ENCODE measurements at regions not wholly inside any gene's neighbourhood (a gene's known extent, or its start where the extent isn't known, plus 50 kb on each side); places are given as distances from the start of the nearest gene placed in this dataset.

DNA sequence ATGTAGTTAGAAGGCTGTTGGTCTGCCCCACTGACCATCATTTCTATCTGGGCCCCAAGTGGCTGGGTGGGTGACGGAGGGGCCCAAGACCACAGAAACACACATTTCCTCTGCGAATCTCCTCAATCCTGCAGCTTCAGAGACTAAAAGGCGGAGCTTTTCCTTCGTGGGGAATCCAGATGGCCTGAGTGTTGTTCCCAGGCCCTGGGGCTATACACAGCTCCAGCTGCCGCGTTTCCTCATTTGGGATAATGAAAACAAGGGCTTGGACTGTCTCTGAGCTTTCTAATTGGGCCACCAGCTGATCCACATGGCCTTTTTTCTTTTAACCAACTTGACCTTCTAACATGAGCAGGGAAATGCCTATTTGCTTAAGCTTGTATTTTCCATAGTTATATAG lies 339.9 kb downstream of the CXCL12 start:
- no peak overlapping the region for H3K4me3 ChIP-seq (ENCODE audit: control insufficient read depth, low read depth, low read length)
- TF ChIP-seq, protein P1, sequence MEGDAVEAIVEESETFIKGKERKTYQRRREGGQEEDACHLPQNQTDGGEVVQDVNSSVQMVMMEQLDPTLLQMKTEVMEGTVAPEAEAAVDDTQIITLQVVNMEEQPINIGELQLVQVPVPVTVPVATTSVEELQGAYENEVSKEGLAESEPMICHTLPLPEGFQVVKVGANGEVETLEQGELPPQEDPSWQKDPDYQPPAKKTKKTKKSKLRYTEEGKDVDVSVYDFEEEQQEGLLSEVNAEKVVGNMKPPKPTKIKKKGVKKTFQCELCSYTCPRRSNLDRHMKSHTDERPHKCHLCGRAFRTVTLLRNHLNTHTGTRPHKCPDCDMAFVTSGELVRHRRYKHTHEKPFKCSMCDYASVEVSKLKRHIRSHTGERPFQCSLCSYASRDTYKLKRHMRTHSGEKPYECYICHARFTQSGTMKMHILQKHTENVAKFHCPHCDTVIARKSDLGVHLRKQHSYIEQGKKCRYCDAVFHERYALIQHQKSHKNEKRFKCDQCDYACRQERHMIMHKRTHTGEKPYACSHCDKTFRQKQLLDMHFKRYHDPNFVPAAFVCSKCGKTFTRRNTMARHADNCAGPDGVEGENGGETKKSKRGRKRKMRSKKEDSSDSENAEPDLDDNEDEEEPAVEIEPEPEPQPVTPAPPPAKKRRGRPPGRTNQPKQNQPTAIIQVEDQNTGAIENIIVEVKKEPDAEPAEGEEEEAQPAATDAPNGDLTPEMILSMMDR (IDR thresholded peaks at IDR 0.05; ENCODE audit: control insufficient read depth, insufficient read depth, low read depth, low read length, missing control alignments) = no peak
- no peak for DNase-seq (ENCODE audit: low read depth)

DNA sequence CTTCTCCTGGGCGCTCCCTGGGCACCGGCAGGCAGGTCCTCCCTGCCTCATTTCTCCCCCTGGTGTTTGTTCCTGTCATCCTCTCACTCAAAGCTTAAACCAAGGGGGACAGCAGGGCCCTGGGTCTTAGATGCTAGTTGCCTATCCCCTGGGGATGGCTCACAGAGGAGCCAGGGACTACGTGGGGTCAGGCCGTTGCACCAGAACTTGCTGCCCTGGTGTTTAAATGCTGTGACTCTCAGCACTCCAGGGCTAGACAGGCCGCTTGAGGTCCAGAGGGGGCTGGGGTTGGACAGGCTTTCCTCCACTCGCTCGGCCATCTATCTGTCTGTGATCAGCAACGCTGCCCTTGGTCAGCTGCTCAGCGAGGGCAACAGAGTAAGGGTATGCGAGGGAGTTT lies 340.3 kb downstream of the CXCL12 start:
- H3K4me3 ChIP-seq (ENCODE audit: control insufficient read depth, low read depth, low read length) = no peak overlapping the region
- TF ChIP-seq, protein P1 (IDR thresholded peaks at IDR 0.05; ENCODE audit: control insufficient read depth, insufficient read depth, low read depth, low read length, missing control alignments) = peak; percentile 6
- DNase-seq (ENCODE audit: low read depth) = no peak

DNA sequence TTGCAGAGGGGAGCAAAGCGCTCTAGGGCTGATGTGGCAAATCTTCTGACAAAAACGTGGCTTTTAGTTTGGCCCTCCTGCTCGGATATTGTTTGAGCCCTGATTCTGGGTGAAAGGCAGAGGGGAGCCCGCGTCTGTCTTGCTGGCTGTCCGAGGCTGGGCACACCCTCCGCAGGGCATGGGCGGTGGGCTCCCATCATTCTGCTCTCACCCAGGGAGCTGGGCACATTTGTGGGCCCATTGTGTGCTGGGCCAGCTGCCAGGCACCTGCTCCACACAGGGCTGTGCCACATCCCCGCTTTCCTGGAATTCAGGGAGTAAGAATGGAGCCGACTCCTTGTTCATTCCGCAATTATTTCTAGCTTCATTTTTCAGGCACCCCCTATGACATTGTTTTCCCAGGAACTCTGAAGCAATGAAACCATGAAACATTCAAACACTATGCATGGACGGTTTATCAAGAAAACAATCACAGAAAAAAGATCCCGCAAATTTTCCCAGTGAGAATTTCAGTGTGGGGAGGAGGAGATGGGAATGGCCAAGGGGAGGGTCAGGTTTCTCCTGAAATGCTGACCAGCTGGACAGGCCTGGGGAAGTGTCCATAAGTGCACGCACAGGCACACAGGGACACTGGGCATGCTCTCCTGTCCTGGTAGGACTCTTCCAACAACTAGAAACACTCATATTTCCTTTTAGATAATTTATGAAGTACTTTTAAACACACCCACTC lies 341.1 kb downstream of the CXCL12 start:
- no peak overlapping the region for H3K4me3 ChIP-seq (ENCODE audit: control insufficient read depth, low read depth, low read length)
- no peak for DNase-seq (ENCODE audit: low read depth)
- TF ChIP-seq, protein P1 (IDR thresholded peaks at IDR 0.05; ENCODE audit: control insufficient read depth, insufficient read depth, low read depth, low read length, missing control alignments) = no peak

DNA sequence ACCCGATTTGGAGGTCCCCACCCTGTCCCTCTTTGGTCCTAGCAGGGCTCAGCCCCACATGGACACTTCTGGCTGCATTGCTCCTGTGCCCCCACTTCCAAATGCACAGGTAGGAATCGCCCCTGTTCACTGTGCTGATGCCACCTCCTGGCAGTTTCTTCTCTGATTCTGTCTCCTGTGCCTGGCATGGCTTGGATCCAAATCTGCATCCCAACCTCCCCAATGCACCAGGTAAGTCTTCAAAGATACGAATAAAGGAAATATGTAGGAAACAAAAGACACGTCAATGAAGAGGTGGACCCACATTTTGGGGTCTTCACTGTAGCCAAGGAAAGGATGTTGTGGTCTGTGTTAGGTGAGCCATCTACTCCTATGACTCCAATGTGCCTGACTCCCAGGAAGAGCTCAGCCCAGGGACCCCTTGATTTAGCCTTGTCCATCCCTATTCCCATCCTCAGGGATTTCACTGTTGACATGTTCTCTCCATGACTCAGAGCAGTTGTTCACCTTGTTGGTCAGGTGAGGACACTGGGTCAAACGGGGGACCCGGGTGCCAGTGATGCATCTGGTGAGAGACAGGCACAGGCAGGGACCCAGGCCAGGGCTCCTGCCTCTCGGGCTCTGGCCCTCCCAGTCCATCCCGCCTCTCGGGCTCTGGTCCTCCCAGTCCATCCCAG lies 341.8 kb downstream of the CXCL12 start:
- TF ChIP-seq, protein P1 (IDR thresholded peaks at IDR 0.05; ENCODE audit: control insufficient read depth, insufficient read depth, low read depth, low read length, missing control alignments) = no peak
- no peak overlapping the region for H3K4me3 ChIP-seq (ENCODE audit: control insufficient read depth, low read depth, low read length)
- no peak for DNase-seq (ENCODE audit: low read depth)

DNA sequence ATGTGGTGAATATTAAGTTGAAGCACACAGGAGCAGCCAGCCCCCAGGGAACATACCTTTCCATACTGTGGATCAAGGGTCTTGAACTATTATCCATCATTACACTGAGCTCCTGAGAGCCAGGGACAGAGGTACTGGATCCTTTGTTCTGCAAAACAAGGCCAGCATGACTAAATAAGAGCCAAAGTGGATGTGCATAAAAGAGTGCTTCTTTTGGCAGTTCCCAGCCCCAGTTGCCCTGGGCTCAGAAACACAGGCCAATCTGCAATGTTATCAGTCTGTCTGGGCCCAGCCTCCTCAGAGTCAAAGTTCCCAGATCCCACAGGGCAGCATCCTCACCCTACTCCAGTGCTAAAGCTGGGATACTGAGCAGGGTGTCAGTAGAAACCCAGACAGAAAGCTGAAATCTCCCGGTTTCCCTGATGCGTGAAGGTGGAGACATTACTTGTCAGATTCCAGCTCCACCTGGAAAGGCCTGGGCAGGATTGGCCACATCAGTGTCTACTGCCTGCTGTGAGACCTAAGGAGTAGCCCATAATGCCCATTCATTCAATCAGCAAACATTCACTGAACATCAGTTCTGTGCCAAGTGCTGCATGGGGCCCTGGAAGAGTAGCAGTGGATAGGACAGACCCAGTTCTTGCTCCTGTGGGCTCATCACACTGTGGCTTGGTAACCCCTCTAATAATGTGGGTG lies 342.7 kb downstream of the CXCL12 start:
- DNase-seq (ENCODE audit: low read depth) = no peak
- TF ChIP-seq, protein P1 (IDR thresholded peaks at IDR 0.05; ENCODE audit: control insufficient read depth, insufficient read depth, low read depth, low read length, missing control alignments) = no peak
- no peak overlapping the region for H3K4me3 ChIP-seq (ENCODE audit: control insufficient read depth, low read depth, low read length)

DNA sequence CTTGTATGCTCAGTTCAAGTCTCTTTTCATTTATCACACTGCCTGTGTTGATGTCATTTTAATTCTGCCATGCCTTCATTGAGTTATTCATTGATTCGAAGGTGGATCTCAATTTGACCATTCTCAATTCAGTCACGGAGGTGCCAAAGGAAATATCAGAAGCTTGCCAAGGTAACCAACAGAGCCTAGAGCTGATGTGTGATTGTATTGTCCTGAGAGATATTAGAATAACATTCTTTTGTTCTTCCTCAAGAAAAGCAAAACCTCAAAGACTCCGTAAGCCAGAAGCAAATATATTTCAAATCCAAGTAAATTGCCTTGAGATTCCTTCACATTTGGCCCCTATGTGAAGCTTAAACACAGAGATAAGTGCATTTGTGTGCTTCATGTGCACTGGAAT lies 345.3 kb downstream of the CXCL12 start:
- TF ChIP-seq, protein P1 (IDR thresholded peaks at IDR 0.05; ENCODE audit: control insufficient read depth, insufficient read depth, low read depth, low read length, missing control alignments) = no peak
- H3K4me3 ChIP-seq (ENCODE audit: control insufficient read depth, low read depth, low read length) = no peak overlapping the region
- no peak for DNase-seq (ENCODE audit: low read depth)
